H1 (cell line): ENCODE measurements at regions not wholly inside any gene's neighbourhood (a gene's known extent, or its start where the extent isn't known, plus 50 kb on each side); places are given as distances from the start of the nearest gene placed in this dataset.

ENCODE experiments used
- KDM1A ChIP-seq: fragments of 200-600, 300-600 bp; sonication (generic); IDR thresholded peaks from 2 replicates; pipeline ENCODE4 v1.7.1; 2016; ENCODE audit warnings: mild to moderate bottlenecking, low read length, borderline replicate concordance
- RAD21 ChIP-seq, 2 experiments: IDR thresholded peaks in 1 of 2; conservative IDR thresholded peaks in 1 of 2; 2 replicates each; pipeline ENCODE4 v1.6.1; 2011; ENCODE audit warnings: low read depth in 2 of 2, low read length in 2 of 2, improper control_type of control experiment in 1 of 2, inconsistent platforms in 1 of 2, mild to moderate bottlenecking in 1 of 2, moderate library complexity in 1 of 2
- TF ChIP-seq, protein P1 (sequence below): fragments of 300-600 bp; sonication (generic); IDR thresholded peaks from 2 replicates; pipeline ENCODE4 v1.7.1; 2012; ENCODE audit warnings: low read length, moderate library complexity, mild to moderate bottlenecking, inconsistent platforms; ENCODE audit not compliant: insufficient replicate concordance

DNA sequence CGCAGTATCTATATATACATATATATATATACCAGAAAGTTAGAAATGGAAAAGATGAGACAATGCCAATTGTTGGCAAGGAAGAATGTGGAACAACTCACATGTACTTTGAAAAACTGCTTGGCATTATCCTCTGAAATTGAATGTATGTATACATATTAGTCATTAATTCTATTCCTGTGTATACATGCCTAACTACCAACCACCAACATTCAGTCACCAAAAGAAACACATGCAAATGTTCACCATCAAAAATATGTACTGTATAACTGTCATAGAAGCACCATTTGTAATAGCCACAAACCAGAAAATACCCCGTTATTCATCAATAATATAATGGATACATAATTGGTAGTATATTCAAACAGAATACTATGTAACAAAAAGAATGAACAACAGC lies 330.2 kb upstream of the GRAMD2B start (continued):
- no peak for TF ChIP-seq KDM1A
- no peak for TF ChIP-seq RAD21 (IDR thresholded peaks at IDR 0.05 in 1 of 2, conservative IDR thresholded peaks at IDR 0.05 in 1 of 2; ENCODE audit: low read depth in 2 of 2, low read length in 2 of 2)
- TF ChIP-seq, protein P1, sequence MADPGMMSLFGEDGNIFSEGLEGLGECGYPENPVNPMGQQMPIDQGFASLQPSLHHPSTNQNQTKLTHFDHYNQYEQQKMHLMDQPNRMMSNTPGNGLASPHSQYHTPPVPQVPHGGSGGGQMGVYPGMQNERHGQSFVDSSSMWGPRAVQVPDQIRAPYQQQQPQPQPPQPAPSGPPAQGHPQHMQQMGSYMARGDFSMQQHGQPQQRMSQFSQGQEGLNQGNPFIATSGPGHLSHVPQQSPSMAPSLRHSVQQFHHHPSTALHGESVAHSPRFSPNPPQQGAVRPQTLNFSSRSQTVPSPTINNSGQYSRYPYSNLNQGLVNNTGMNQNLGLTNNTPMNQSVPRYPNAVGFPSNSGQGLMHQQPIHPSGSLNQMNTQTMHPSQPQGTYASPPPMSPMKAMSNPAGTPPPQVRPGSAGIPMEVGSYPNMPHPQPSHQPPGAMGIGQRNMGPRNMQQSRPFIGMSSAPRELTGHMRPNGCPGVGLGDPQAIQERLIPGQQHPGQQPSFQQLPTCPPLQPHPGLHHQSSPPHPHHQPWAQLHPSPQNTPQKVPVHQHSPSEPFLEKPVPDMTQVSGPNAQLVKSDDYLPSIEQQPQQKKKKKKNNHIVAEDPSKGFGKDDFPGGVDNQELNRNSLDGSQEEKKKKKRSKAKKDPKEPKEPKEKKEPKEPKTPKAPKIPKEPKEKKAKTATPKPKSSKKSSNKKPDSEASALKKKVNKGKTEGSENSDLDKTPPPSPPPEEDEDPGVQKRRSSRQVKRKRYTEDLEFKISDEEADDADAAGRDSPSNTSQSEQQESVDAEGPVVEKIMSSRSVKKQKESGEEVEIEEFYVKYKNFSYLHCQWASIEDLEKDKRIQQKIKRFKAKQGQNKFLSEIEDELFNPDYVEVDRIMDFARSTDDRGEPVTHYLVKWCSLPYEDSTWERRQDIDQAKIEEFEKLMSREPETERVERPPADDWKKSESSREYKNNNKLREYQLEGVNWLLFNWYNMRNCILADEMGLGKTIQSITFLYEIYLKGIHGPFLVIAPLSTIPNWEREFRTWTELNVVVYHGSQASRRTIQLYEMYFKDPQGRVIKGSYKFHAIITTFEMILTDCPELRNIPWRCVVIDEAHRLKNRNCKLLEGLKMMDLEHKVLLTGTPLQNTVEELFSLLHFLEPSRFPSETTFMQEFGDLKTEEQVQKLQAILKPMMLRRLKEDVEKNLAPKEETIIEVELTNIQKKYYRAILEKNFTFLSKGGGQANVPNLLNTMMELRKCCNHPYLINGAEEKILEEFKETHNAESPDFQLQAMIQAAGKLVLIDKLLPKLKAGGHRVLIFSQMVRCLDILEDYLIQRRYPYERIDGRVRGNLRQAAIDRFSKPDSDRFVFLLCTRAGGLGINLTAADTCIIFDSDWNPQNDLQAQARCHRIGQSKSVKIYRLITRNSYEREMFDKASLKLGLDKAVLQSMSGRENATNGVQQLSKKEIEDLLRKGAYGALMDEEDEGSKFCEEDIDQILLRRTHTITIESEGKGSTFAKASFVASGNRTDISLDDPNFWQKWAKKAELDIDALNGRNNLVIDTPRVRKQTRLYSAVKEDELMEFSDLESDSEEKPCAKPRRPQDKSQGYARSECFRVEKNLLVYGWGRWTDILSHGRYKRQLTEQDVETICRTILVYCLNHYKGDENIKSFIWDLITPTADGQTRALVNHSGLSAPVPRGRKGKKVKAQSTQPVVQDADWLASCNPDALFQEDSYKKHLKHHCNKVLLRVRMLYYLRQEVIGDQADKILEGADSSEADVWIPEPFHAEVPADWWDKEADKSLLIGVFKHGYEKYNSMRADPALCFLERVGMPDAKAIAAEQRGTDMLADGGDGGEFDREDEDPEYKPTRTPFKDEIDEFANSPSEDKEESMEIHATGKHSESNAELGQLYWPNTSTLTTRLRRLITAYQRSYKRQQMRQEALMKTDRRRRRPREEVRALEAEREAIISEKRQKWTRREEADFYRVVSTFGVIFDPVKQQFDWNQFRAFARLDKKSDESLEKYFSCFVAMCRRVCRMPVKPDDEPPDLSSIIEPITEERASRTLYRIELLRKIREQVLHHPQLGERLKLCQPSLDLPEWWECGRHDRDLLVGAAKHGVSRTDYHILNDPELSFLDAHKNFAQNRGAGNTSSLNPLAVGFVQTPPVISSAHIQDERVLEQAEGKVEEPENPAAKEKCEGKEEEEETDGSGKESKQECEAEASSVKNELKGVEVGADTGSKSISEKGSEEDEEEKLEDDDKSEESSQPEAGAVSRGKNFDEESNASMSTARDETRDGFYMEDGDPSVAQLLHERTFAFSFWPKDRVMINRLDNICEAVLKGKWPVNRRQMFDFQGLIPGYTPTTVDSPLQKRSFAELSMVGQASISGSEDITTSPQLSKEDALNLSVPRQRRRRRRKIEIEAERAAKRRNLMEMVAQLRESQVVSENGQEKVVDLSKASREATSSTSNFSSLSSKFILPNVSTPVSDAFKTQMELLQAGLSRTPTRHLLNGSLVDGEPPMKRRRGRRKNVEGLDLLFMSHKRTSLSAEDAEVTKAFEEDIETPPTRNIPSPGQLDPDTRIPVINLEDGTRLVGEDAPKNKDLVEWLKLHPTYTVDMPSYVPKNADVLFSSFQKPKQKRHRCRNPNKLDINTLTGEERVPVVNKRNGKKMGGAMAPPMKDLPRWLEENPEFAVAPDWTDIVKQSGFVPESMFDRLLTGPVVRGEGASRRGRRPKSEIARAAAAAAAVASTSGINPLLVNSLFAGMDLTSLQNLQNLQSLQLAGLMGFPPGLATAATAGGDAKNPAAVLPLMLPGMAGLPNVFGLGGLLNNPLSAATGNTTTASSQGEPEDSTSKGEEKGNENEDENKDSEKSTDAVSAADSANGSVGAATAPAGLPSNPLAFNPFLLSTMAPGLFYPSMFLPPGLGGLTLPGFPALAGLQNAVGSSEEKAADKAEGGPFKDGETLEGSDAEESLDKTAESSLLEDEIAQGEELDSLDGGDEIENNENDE = no peak
